MM.1S (cell line): ENCODE measurements at regions not wholly inside any gene's neighbourhood (a gene's known extent, or its start where the extent isn't known, plus 50 kb on each side); places are given as distances from the start of the nearest gene placed in this dataset.

Experiments
- EZH2 ChIP-seq: fragments of 300-600 bp; sonication (generic); optimal IDR thresholded peaks from 2 replicates; pipeline ENCODE3; 2017; ENCODE audit warnings: low read depth, mild to moderate bottlenecking, antibody characterized with exemption, low read length, mixed read lengths
- EZH2phosphoT487 ChIP-seq: fragments of 300-600 bp; sonication (generic); IDR thresholded peaks from 2 replicates; pipeline ENCODE4 v1.6.1; 2018; ENCODE audit warnings: antibody characterized with exemption, low read length
- TF ChIP-seq, protein P1 (sequence below): fragments of 300-600 bp; sonication (generic); IDR thresholded peaks from 2 replicates; pipeline ENCODE4 v1.5.1; 2016; ENCODE audit warnings: antibody characterized with exemption, low read length, mixed read lengths

DNA sequence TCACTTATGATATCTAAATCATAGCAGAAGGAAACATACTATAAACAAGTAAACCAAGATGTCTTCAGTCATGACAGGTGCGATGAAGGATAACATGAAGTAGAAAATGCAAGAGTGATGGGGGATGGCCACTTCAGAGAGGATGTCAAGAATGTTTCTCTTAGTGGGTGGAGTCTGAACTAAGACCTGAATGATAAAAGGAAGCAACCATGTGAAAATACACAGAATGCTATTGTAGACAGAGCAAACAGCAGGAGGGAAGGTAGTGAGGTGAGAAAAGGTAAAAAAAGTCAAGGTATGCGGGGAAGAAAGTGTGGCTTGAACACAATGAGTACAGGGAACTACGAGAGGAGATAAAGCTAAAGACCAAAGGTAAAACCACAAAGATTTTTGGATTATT is 341.6 kb downstream of the FBXO15 start:
- TF ChIP-seq, protein P1, sequence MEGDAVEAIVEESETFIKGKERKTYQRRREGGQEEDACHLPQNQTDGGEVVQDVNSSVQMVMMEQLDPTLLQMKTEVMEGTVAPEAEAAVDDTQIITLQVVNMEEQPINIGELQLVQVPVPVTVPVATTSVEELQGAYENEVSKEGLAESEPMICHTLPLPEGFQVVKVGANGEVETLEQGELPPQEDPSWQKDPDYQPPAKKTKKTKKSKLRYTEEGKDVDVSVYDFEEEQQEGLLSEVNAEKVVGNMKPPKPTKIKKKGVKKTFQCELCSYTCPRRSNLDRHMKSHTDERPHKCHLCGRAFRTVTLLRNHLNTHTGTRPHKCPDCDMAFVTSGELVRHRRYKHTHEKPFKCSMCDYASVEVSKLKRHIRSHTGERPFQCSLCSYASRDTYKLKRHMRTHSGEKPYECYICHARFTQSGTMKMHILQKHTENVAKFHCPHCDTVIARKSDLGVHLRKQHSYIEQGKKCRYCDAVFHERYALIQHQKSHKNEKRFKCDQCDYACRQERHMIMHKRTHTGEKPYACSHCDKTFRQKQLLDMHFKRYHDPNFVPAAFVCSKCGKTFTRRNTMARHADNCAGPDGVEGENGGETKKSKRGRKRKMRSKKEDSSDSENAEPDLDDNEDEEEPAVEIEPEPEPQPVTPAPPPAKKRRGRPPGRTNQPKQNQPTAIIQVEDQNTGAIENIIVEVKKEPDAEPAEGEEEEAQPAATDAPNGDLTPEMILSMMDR: no peak
- TF ChIP-seq EZH2 (no peak), EZH2phosphoT487 (no peak)
